HG02870 (cell line): ENCODE measurements at regions not wholly inside any gene's neighbourhood (a gene's known extent, or its start where the extent isn't known, plus 50 kb on each side); places are given as distances from the start of the nearest gene placed in this dataset.
"Not testable (repeated sequence)": the region's sequence is repeated elsewhere in the genome, so short reads cannot be mapped to it uniquely, and the experiment has no call there.

ENCODE experiments used
- ATAC-seq: cut with Tn5 transposase; IDR thresholded peaks from one replicate; pipeline ENCODE4 v1.9.1; 2021; ENCODE audit warnings: mild to moderate bottlenecking, moderate library complexity; ENCODE audit not compliant: unreplicated experiment

- ATAC-seq, result no peak
Measured at GRCh38 chr5:135184646-135185045, 150.6 kb upstream of the PITX1 start.

GRCh38 chr5:135183464-135183863, 149.4 kb upstream of the PITX1 start:
- ATAC-seq, result no peak

DNA sequence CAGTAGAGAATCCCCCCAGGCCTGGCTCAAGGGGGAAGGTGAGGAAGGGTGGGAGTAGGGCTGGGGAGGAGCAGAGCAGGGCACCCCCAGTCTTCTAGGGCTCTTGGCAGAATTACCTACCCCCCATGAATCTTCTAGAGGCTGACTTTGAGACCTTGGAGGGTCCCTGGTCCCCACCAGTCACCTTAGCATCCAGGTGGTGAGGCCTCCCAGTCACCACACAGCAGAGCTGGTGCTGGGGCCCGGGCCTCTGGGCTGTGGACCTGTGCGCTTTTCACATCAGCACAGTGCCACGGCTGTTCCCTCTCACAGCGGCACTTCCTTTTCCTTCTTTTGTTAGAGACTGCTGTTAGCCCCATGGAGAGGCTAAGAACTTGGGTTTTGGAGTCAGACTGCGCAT, 148.6 kb upstream of the PITX1 start:
- no peak for ATAC-seq

DNA sequence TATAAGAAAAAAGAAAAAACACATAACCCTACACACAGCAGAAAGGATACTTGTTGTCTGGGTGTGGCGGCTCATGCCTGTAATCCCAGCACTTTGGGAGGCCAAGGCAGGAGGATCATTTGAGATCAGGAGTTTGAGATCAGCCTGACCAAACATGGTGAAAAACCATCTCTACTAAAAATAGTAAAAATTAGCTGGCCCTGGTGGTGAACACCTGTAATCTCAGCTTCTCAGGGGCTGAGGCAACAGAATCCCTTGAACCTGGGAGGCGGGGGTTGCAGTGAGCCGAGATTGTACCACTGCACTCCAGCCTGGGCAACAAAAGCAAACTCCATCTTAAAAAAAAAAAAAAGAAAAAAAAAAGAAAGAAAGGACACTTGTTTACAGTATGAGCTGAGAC, 147.6 kb upstream of the PITX1 start:
- ATAC-seq, result no peak

- ATAC-seq, result no peak
Measured at GRCh38 chr5:135179308-135179980, 145.4 kb upstream of the PITX1 start.

DNA sequence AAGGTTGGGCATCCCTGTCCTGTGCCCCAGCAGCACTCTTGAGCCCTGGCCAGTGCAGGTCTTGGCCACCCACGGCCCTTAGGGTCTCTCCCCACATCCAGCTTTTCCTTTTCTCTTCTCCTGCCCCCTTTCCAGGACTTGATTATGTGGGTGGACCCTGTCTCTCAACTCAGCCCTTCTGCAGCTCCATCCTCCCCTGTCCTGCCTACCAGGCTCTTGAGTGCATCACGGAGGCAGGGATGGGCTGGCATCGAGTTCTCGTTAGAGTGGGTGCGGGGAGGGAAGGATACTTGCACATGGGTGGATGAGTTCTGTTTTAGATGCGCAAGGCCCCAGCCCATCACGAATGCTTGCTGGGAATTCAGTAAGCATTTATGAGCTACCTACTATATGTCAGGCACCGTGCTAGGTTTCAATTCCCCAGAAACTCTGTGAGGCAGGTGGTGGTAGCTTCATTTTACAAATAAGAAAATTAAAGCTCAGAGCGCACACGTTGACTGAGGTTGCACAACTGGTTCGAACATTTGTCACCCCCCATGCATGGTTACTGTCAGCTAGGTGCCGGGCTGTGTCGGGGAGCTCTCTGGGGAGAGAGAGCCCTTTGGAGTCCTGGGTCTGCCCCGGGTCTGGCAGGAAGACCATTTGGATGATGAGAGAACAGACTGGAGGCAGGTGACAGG, 144.6 kb upstream of the PITX1 start:
- ATAC-seq, result no peak

- no peak for ATAC-seq
Measured at GRCh38 chr5:135177591-135177990, 143.6 kb upstream of the PITX1 start.

- no peak for ATAC-seq
Measured at GRCh38 chr5:135176991-135177390, 143.0 kb upstream of the PITX1 start.

GRCh38 chr5:135174315-135175096, 140.5 kb upstream of the PITX1 start:
- ATAC-seq, result no peak

GRCh38 chr5:135173662-135174290, 139.7 kb upstream of the PITX1 start:
- no peak for ATAC-seq

GRCh38 chr5:135172718-135173117, 138.7 kb upstream of the PITX1 start:
- no peak for ATAC-seq

GRCh38 chr5:135171336-135171735, 137.3 kb upstream of the PITX1 start:
- ATAC-seq, result no peak

GRCh38 chr5:135170500-135170899, 136.5 kb upstream of the PITX1 start:
- no peak for ATAC-seq

DNA sequence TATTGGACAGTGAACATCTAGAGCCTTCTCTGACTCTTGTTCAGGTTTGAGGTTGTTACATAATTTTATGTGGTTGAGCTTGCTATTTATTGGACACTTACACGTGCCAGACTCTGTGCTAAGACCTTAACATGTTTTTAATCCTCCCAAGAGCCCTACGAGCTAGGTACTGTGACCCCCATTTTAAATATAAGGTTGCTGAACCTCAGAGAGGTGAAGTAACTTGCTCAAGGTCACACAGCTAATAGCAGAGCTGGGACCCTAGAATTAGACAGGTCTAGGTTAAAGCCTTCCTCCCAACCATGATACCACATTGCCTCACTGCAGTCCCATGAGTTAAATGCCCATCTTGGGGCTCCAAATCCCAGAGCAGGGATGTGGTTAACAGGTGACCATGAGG, 135.7 kb upstream of the PITX1 start:
- no peak for ATAC-seq

DNA sequence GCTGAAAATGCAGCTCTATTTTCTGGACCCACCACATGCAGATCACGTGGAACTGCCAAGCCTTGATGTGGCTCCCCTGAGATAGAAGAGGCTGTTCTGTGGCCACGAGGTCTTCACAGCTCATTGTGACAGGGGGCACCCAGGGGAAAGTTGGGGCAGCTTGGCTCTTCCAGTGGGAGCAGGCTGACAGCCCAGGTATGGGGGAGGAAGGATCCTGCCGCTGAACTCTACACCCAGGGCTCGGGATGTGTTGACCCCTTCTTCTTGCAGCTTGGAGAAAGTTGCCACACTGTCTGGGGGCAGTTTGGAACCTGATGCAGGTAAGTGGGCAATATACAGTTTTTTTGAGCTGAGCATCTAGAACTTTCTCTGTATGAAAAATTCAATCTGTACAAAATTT, 133.6 kb upstream of the PITX1 start:
- ATAC-seq, result no peak

DNA sequence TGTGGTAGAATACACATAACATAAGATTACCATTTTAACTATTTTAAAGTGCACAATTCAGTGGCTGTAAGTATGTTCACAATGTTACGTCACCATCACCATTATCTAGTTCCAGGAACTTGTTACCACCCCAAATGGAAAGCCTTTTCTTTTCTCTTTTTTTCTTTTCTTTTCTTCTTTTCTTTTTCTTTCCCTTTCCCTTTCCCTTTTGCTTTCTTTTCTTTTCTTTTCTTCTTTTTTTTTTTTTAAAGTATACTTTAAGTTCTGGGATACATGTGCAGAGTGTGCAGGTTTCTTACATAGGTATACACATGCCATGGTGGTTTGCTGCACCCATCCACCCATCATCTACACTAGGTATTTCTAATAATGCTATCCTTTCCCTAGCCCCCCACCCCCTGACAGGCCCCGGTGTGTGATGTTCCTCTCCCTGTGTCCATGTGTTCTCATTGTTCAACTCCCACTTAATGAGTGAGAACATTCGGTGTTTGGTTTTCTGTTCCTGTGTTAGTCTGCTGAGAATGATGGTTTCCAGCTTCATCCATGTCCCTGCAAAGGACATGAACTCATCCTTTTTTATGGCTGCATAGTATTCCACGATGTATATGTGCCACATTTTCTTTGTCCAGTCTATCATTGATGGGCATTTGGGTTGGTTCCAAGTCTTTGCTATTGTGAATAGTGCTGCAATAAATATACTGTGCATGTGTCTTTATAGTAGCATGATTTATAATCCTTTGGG, 131.0 kb upstream of the PITX1 start:
- not testable (repeated sequence) for ATAC-seq

DNA sequence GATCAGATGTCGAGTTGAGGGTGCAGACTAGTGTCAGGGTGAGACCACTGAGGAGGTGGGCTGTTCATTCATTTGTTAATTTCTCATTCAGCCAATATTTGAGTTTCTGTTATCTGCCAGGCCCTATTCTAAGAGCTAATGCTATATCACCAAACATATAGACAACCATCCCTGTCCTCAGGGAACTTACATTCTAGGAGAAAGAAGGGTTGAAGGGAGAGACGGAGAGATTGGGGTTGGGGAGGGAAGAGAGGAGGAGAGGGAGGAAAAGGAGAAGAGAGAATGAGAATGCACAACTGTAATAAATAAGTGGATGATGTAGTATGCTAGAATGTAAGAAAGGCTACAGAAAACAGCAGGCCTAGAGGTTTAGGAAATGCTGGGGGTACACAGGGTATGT, 129.9 kb upstream of the PITX1 start:
- no peak for ATAC-seq

GRCh38 chr5:135163391-135163790, 129.4 kb upstream of the PITX1 start:
- ATAC-seq, result no peak

DNA sequence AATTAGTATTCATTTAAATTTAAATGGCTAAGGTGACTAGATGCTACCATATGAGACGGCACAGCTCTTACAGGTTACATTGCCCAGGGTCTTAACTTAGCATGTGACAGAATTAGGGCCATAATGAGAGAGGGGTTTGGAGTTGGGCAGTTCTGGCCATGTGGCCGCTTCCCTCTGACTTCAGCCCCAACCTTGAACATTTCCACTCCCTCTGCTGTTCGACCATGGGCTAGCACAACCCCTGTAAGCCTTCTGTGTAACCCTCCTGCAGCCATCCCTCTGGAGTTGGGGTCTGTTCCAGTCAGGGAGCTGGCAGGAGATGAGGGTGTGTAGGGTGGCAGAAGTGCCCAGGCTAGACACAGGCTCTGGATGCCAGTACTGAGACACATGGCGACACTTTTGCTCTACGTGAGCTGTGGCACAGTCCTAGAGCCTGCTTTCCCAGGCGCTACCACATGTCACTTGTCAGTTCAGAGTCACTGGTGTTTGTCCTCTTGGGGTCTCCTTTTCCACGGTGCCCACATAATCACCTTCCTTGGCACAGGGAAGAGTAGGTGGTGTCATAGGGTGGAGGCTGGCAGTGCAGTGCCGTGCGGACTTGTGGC, 128.7 kb upstream of the PITX1 start:
- no peak for ATAC-seq

GRCh38 chr5:135161221-135161620, 127.2 kb upstream of the PITX1 start:
- ATAC-seq, result no peak
